ENCODE measurements at regions not wholly inside any gene's neighbourhood (a gene's known extent, or its start where the extent isn't known, plus 50 kb on each side); places are given as distances from the start of the nearest gene placed in this dataset.
"Not testable (repeated sequence)": the region's sequence is repeated elsewhere in the genome, so short reads cannot be mapped to it uniquely, and the experiment has no call there.

GRCh38 chr17:33579740-33580139, 286.6 kb upstream of the ASIC2 start:
- not testable (repeated sequence) for DNase-seq

DNA sequence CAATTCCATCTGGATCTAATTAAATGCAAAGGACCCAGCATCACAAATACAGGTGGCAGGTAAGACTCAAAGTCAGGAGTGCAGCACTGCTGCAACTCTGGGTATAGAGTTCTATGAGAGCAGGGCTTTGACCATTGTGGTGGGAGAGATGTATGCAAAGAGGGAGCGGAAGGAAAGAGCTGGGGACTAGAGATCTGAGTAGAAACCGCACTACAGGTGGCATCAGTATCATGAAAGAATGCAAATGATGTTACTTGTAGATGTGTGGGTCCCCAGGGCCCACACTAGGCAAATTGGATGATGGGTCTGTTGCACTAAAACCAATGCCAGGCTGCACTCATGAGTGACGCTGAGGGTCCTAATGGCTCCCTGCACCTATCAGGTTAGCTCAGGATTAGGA, 287.1 kb upstream of the ASIC2 start:
- DNase-seq, result no peak

DNA sequence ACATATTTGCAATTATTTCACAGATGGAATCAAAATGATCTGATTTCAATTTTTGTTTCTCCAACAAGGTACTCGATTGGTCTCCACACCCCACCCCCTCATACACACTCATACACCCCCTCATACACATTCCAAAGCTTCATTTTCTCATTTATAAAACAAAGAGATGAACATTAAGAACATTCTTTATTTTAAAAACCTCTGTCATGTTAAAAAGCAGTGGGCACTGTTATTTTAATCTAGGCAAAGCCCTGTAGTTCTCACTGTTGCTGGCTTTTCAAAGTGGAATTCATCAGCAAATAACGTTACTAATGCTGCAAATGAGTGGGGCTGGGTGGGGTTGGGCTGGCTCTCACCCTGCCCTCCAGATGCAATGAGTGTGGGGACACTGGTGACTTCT, 289.6 kb upstream of the ASIC2 start:
- DNase-seq, result no peak

DNA sequence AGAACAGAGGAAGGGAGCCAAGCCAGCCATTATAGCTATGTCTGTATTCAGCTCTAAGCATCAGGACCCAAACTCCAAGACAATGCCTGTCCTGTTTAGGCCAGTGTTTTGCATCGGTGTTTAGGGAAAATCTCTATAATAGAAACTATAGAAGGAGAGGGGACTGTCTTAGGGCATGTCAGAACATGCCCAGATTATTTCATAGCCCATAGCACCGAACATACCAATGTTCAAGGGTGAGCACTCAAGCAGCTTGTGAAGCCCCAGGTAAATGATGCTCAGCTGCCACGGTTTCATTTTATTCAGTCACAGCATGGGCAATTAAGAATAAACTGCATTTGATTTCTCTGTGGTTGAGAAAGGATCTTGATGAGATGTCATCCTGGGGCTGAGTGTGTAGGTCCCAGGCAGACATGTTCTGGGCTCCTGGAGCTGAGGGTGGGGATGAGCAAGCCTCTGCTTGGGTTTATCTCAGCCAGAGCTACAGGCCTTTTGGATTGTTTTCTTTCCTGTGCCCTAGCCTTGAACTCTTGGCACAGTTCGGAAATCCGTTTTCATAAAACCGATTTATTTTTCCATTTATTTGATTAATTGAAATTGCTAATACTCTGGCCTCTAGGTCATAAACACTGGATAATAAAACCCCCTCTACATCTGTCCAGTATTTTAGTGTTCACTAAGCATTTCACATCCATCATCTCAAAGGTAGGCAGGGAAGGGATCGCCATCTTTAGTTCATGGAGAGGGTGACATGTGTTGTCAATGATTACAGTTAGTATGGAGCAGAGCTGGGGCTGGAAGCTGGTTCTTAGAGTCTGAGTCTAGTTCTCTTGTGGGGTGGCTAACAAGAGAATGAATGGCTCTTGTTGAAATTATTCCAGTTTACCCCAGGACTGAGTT, 290.7 kb upstream of the ASIC2 start:
- peak; percentile 76 for DNase-seq

- DNase-seq, result no peak
Observed at GRCh38 chr17:33593991-33594390, 300.9 kb upstream of the ASIC2 start.

GRCh38 chr17:33595828-33596227, 302.7 kb upstream of the ASIC2 start:
- no peak for DNase-seq

GRCh38 chr17:33596899-33597298, 303.8 kb upstream of the ASIC2 start:
- DNase-seq, result no peak

GRCh38 chr17:33598797-33599196, 305.7 kb upstream of the ASIC2 start:
- no peak for DNase-seq

DNA sequence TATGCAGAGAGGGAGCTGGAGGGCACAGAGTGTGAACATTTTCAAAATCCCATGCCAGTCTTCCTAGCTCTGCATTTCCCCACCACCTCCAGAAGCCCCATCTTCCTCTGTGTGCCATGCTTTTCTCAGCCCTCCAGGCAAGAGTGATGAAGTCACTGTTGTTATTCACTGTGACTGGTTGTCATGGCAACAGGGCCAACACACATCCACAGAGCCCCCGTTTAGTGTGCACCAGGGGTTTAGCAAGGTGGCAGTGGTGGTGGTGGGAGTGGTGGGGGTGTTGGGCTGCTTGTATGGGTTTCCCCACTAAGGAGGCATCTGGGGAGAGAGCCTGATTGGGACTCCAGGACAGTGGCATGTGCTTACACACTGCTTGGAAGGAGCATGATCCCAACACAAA, 309.9 kb upstream of the ASIC2 start:
- DNase-seq, result peak; percentile 5

DNA sequence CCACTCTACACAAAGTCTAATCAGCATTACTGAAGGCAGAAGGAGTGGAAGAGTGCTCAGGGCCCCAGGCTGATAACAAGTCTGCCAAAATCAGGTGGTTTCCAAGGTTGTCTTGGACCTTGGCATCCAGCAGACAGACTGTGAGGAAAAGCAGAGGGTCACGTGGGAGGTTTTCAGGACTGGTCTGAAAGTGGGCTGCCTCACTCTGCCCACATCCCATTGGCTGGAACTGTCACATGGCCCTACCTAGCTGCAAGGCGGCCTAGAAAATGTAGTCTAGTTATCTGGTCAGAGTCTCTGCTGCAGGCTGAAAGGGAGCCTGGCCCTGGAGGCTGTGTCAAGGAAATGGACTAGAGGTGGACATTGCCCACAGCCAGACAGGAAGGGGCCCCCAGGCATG, 310.7 kb upstream of the ASIC2 start:
- no peak for DNase-seq

DNA sequence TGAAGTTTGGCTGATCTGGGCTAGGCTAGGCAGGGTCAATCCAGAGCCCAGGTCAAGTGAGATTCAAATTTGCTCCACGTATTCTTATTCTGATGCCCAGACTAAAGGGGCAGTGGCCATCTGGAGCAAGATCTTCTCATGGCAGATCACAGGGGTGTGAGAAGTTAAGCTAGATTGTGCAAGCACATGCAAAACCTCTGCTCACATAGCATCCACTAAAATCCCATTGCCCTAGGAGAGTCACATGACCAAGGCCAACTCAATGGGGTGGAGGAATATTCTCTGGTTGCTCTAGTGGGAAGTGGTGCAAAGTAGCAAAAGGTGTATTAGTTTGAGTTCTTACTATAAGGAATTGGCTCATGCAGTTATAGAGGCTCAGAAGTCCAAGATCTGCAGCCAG, 318.4 kb upstream of the ASIC2 start:
- no peak for DNase-seq

DNA sequence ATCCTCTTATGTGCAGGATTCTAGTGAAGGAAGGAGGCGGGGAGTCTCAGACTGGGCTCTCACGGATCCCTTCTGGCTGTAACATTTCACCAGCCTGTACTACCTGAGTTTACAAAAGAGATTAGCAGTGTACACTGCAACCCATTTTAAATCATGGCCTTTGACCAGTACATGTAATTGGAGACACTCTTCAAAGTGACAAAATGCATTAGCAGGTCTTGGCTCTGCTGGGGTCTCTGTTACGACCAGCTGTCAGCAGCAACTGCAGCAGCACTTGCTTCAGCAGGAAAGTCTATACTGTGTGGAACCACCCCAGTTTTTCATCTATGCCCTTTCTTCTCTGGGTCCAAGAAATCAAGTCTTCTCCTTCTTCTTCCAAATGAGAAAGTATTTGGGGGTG, 322.8 kb upstream of the ASIC2 start:
- peak; percentile 3 for DNase-seq

DNA sequence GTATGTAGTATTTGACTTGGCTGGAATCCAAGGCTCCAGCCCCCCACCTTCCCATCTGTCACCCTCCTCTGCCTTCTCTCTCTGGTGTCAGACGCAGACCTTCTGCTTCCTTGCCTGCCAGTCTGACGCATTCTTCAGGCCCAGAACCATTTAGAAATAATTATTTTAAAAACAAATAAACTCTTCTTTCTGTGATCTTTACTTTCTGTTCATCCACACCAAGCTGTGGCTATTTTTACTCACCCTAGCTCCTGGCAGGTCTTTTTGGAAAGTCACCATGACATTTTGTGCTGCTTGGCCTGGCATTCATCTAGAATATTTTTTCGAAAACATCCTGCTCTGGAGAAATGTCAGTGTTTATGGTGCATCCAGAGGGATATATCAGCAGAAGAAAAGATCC, 330.7 kb upstream of the ASIC2 start:
- DNase-seq, result no peak

GRCh38 chr17:33628500-33629346, 335.6 kb upstream of the ASIC2 start:
- DNase-seq, result no peak

- no peak for DNase-seq
Observed at GRCh38 chr17:33633446-33633845, 340.4 kb upstream of the ASIC2 start.

DNA sequence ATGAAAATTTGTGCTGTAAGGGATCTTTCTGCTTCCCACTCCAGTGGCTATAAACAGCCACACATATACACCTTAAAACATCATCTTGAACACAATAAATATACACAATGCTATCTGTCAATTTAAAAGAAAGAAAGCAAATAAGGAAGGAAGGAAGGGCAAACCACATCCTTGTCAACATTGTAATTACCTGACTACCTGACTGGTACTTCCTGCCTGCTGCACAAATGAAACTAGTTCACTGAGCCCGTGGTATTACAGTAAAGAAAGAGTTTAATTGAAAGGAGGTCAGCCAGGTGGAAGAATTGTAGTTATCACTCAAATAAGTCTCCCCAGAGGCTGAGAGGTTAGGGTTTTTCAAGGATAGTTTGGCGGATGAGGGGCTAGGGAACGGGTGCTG, 344.4 kb upstream of the ASIC2 start:
- no peak for DNase-seq

DNA sequence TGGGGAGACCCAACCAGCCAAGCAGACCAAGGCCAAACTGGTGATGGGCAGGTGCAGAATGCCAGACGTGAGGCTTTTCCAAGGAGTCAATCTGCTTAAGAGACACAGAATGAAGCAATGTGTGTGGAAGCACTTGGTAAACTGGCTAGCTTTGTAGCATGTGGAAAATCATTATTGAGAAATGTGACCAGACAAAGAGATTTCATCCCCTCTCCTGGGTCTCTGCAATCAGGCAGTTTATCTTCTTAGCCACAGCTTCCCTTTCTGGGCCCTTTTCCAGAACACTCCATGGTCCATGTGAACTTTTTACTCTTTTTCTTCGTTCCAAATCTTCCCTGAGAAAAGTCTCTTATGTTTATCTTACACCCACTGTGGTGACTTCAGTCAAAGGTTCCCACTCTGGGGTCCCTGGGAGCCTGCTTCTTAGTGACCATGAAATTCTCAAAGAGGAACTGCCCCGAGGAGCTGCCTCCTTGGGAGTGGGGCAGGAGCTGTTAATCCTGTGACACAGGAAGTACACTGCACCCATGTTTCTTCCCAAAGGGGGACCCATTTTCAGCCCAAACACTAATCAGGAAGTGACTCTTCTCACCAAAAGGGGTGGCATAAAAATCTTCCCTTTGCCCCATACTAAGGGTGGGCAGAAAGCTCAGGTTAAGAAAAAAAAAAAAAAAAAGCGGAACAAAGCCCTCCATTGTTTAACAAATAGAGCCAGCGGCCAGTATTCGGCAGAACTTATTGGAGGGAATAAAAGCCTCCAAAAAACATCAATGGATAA, 346.2 kb upstream of the ASIC2 start:
- no peak for DNase-seq

- peak; percentile 5 for DNase-seq
Observed at GRCh38 chr17:33640629-33641028, 347.5 kb upstream of the ASIC2 start.

DNA sequence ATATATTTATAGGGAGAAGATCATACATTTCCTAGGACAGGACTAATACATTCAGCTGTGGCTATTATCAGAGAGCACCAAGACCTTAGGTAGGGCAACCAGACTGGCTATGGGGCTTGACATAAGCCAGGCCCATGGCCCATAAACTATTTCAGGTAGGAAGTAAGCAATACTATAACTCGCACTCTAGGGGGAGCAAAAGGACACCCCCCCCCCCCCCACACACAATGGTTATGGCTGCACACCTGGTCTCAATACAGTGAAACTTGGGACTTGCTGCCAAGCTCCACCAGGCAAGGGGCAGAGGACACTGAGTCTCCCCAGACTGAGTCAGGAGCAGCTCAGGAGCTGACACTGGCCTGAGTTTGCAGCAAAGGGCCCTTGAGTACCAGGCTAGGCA, 348.9 kb upstream of the ASIC2 start:
- no peak for DNase-seq

GRCh38 chr17:33647956-33648355, 354.9 kb upstream of the ASIC2 start:
- peak; percentile 11 for DNase-seq

DNA sequence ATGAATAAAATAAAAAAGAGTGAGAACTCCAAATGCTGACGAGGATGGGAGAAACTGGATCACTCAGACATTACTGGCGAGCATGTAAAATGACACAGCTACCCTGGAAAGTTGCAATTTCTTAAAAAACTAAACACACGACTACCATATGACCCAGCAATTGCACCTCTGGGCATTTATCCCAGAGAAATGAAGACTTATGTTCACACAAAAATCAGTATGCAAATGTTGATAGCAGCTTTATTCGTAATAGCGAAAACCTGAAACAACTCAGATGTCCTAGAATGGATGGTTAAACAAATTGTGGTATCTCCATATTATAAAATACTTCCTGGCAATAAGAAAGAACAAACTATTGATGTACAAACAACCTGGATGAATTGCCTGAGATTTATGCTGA, 357.2 kb upstream of the ASIC2 start:
- no peak for DNase-seq

GRCh38 chr17:33651686-33652085, 358.6 kb upstream of the ASIC2 start:
- no peak for DNase-seq

DNA sequence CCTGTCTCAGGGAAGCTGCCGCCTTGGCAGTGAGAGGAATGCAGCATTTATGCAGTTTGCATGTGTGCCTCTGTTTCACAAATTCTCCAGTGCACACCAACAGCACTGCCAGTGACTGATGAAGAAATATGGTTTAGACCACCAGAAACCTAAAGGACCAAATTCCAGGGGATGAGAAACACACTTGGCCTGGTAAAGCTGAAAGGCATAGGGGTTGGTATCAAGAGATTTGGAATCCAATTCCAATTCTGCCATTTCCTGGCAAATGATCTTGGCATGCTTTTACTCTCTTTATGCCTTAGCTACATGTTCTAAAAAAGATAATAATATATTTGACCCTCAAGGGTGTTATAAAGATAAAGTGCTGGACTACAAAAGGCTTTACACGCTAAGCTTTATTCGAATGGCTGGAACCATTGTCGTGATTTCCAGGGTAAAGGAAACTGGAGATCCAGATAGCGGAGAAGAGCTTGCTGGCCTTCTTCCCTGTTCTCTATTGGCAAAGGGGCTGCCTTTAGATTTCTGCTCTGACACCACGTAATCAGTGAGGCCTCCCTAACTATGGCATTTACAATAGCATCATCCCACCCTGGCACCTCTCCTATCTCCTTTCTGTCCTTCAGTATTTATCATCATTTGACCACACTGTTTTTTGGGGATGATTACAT, 359.8 kb upstream of the ASIC2 start:
- DNase-seq, result no peak

Measured in DMS79 (cell line).